Activated gamma-delta T cell (primary cell): ENCODE measurements at regions not wholly inside any gene's neighbourhood (a gene's known extent, or its start where the extent isn't known, plus 50 kb on each side); places are given as distances from the start of the nearest gene placed in this dataset.
"Not testable (repeated sequence)": the region's sequence is repeated elsewhere in the genome, so short reads cannot be mapped to it uniquely, and the experiment has no call there.

Source experiments
- DNase-seq: peaks from one replicate; lab custom pipeline; 2025; lab: John Stamatoyannopoulos, UW

DNA sequence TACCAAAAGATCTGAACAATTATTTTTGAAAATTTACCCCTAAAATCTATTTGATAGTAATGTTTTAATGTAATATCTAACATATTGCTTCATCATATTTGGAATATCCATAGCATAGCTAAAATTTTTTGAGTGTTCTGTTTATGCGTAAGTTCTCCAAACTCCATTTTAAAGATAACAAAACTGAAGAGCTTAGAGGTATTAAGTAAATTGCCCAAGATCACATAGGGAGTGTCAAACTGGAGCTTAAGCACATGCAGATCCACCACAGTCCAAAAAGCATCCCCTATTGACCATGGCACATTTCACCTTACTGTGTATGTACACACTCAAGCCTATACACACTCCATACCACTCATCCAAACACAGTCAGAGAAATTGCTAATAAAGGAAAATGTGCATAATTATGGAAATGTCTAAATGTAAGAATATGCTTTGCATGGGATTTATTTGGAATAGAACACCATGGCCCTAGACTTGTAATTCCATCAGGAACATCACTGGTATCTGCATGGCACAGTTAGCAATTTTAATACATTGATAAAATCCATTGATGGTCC is 85.2 kb upstream of the TGFBR2 start:
- no peak for DNase-seq

DNA sequence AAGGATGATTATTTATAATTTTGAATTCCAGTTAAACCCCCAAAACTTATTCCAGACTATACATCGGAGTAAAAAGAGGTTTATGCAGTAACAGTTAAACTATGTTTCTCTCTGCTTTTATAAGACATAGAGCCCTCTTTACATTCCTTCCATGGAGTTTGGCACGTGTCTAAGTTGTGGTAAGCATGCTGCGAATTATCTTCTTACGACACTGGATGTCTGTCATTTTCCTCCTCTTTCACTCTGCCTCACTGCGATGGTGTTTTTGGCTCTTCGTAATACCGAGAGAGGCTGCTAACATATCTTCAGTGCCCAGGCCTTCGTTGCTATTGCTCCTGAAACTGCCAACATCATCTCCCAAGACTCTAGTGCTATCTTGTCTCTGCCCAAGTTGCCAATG is 83.9 kb upstream of the TGFBR2 start:
- DNase-seq: no peak

DNA sequence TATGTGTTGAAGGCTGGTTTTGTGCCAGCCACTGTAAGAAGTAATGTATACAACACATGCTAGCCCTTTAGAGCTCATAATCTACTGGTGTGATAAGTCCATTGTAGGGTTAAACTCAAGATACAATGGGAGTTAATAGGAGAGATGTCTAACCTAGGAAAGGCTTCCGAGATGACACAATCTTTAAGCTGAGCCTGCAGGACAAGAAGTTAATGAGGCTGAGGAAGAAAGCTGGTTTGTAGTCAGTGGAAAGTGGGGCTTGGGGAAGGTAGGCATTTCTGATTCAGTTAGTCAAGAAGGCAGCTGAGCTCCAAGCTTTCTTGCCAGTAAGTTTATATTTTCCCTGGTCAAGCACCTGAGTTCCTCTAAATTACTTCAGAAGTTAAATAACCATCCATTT is 83.0 kb upstream of the TGFBR2 start:
- DNase-seq: no peak

DNA sequence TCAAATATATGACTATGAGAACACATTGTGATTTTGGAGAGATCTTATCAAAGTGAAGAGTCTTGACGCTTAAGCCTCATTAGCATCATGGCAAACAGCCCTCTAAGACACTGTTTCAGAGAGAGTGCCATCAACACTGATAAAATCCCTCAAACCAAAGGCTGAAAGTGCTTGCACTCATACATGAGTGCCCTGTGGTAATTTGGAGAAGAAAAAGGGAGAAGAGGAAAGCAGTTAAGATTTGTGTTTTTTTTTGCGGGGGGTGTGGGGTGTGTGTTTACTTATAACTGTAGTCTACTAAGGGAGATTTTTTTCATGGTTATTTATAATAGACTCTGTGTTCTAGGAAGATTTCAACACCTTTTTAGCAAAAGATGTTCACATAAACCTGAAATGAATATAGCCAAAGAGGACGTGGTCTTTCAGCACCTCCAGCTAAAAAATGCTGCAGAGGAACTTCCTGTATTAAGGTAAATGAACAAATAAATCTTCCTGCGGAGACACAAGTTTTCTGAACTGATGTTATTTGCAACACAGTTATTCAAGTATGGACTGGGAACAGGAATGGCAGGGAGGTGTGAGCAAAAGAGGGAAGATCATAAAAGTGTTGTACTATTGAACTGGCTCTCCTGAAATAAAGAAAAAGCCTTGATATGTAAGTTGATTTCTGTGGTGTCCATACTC is 81.9 kb upstream of the TGFBR2 start:
- DNase-seq: no peak

DNA sequence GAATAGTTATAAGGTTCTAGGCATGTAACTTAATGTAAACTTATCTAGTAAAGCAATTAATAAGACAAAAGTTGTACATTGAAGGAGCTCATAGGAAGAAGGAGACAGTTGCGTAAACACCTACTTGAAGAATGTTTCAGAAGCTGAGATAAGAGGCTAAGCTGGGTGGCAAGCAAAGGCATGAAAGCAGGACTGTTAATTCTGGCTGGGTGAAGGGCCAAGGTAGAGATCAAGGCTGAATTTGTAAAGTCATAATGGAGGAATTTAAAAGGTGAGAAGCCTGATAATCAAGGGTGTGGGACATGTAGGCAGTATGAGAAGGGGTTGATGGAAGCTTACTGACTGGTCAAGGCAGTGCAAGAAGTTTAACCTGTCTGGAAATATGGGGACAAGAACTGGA is 80.4 kb upstream of the TGFBR2 start:
- DNase-seq: no peak

DNA sequence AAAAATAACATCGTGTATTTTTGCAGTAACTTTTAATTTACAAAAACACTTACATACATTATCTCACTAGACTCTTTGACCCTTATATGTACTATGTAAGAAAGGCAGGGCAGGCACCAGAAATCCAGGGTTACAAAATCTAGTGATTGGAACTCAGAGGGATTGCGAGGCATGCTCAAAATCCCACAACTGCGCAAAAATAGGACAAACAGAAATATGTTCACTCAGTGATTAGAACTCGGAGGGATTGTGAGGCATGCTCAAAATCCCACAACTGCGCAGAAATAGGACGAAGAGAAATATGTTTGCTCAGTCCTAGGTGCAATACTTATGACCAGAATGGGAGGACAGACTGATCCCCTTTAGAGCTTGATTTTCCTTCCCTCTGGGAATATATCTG is 79.2 kb upstream of the TGFBR2 start:
- no peak for DNase-seq

DNA sequence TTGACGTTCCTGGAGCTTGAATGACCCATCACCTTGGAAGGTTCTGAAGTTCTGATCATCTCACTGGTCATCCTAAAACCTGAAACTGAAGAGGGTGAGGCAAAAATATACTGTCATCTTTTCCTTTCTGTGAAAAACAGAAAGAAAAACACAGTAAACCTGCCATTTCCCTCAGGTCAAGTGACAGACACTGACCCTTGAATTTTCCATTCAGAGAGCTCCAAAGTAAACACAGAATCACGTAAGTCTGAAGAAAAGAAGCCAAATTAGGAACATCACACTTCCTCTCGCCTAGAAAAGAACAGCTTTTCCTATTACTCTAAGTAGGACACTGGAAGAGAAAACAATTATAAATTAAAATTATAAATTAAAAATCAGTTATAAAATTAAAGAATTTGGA is 78.7 kb upstream of the TGFBR2 start:
- no peak for DNase-seq

DNA sequence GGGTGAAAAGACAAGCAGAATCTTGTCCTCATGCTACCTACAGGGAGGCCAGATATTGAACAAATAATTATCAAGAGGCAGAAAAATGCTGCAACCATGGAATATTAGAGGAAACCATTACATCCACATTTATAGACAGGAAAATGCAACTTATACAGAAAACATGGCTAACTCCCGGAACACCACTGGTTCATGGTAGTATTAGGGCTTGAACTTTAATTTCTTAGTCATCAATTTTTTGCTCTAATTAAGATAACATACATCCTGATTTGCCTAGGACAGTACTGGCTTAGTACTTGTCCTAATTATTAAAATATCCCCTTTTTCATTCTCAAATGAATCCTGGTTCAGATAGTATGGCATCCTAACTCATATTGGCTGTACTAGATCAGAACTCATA is 76.3 kb upstream of the TGFBR2 start:
- DNase-seq: no peak

DNA sequence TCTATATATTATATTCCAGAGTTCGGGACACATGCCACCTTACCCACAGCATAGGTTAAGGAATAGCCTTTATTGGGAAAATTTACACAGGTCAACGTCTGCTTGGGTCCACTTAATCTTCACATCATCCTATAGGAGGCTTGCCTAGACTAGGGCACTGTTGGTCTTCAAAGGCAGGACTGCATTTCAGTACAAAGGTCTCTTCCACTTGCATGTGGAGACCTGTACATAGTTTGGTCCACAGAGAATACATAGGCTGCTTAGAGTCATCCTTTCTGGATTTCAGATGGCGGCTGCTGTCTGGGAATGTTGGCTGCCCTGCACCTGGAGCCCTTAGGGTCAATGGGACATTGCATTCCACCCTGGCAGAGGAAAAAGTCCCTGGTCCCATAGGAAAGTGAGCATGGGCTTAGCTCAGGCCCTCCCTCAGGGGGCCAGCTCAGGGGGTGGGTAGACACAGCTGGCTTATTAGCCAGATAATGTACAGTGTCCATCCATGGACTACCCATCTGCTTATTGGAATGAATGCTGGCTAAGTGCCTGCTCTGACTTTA is 75.3 kb upstream of the TGFBR2 start:
- no peak for DNase-seq

DNA sequence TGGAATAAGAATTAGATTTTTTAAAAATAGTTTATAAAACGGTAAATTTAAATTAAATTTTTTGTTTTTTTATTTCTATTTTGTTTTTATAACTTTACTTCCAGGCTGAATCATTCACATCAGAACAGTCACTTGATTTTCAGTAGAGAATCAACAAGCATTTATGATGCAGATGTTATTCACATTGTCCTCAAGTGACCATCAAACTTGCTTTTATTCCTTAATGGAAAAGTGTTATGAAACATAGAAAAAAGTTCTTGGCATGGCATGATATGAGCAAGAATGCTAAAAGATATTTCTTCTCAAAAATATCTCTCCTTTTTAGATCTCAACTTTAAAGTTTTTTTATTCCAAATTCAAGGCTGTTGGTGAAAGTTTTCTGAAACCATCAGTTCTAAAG is 70.9 kb upstream of the TGFBR2 start:
- no peak for DNase-seq

DNA sequence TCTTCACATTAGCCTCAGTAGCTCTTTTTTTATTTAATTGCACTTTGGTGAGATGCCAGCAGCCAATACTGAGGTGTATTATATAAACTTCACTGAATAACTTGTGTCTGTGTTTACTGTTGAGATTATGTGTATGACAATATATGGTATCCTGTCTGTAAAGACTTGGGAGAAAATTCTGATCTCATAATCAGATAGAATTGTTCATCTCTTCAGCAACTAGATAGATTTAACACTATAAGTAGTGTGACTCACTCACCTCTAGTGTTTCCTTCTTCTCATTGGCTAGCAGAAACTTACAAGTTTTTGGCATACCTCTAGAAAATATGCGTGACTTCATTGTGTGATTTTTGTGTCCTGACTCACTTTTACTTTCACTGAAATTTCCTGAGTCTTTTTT is 67.6 kb upstream of the TGFBR2 start:
- DNase-seq: no peak

DNA sequence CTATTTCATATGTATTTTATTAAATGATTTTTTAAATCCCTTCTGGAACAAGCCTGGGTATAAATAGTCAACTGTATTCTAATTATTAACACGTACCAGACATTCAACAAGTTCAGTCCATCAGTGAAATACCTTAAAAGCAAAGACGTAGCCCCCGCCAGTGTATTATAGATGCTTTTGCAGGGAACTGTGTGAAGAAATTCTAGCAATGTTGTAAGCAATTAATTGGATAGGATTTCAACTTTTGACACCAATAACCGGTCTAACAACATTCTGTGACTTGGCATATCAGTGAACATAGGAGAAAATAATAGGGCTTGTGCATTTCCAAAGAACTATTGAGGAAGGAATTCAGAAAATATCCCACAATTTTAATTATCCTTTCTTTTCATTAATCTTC is 67.2 kb upstream of the TGFBR2 start:
- DNase-seq: no peak

DNA sequence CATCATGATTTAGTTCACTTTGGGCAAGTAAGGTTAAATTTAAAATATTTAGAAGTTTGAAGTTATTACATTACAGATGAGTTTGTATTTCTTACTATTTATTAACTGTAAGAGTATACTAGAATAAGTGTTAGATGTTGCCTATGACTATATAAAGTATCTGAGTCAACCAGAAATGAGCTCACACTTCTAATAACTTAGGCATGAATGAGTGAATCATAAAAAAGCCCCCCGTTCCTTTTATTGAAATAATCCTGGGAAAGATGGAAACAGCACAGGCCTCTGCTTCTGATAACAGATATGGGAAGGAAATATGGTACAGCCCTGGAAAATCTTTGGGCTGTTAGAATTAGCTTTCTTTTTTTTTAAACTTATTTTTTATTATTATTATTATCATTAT is 66.6 kb upstream of the TGFBR2 start:
- no peak for DNase-seq

DNA sequence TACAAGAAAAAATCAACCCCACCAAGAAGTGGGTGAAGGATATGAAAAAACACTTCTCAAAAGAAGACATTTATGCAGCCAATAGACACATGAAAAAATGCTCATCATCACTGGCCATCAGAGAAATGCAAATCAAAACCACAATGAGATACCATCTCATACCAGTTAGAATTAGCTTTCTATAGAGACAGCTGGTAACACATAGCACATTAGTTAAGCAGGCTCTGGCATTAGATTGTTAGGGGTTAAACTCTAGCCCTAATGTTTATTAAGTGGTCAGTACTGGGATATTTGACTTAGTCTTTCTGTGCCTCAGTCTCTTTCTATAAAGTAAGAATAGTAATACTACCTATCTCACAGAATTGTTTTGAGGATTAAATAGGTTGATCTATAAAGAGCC is 65.2 kb upstream of the TGFBR2 start:
- DNase-seq: not testable (repeated sequence)

DNA sequence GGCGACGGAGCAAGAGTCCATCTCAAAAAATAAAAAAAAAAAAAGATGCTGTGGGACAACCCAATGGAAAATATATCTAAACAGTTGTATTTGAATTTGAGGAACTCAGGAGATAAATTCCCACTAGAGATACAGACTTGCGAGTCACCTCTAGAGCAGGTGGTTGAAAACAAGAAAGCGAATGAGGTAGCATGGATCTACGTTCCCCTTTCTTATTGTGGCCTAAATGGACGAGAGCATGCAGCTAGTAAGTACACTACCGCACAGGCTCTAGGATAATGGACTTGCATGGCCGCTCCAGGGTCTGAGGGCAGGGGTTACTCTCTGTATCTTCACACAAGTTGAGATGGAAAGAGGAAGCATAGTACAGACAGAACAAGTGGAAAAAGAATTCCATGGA is 63.5 kb upstream of the TGFBR2 start:
- no peak for DNase-seq

DNA sequence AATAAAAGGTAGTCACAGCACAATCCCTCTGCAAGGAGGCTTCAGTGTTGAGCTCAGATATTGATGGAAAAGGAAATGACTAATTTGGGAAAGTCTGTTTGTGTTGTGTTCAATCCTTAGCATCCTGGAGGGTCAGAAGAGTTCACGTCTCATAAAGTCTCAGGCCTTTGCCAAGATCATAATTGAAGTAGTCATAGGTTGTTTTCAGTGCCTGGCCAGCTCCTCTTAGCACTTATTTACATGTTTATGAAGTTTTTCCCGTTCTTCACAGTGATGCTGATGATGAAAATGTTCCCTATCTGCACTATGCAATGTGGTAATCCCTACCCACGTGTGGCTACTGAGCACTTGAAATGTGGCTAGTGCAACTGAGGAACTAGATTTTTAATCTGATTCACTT is 61.6 kb upstream of the TGFBR2 start:
- no peak for DNase-seq

DNA sequence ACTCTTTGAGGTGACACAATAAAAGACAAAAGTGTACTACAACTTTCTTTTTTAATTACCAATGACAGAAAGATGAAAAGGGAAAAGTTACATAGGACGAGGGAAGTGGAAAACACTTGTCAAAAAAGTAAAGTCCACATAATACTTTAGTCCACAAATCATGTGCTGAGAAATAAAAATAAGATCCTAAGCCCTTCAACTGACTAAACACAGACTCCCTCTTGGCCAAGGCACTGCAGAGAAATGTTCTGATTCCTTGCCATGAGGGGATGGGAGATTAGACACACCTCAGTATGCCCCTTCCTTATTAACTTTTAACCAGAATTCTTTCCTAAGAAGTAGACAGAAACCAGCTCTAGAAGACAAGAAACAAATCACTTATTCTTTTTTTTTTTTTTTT is 59.5 kb upstream of the TGFBR2 start:
- no peak for DNase-seq

DNA sequence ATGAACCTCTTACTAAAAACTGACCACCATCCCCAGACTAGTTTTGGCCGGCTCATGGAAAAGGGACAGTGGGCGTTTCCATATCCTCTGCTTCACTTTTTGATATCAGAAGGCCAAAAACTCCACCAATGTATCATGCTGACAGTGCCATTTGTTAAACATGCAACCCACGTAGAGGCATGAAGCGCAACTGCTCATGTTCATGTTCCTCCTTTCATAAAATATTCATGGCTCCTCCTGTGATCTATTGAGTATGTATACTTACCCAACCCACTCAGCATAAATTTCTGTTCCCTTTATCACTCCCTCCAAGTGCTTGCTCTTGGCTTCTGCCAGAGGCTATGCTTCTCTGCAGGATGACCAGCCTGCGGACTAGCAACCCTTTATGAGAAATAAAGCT is 58.7 kb upstream of the TGFBR2 start:
- DNase-seq: no peak

DNA sequence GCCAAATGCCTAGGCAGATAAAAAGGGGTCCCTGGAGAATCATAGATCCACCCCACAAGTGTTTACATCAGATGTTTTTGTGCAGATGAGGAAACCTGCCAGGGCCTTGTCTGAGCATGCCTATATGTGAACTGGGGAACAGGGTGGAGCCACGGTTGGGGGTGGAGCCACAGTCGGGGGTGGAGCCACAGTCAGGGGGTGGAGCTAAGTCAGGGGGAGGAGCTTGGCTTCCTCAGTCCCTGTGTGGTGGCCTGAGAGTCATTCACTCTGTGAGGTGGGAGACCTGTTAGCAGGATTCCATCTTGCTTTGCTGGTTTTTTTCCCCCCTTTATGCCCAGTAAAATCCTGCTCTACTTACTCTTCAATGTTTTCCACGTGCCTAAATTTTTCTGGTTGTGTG is 57.8 kb upstream of the TGFBR2 start:
- no peak for DNase-seq

DNA sequence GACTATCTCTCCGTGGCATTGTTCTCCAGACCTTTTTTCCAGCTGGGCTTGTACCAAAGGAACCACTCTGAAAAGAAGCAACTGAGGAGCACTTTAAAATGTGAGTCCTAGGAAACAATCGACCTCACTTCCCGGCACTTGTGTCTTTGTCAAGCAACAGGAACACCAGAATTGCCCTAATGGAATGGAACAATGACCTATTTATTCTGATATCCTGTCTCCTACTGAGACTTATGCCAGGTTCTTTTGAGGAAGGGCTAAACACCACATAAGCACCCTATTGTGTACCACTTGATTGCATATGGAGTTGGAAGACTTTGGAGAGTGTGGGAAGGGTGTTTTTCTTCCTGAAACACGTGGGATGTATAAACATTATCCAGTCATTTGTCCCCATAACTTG is 56.8 kb upstream of the TGFBR2 start:
- no peak for DNase-seq

DNA sequence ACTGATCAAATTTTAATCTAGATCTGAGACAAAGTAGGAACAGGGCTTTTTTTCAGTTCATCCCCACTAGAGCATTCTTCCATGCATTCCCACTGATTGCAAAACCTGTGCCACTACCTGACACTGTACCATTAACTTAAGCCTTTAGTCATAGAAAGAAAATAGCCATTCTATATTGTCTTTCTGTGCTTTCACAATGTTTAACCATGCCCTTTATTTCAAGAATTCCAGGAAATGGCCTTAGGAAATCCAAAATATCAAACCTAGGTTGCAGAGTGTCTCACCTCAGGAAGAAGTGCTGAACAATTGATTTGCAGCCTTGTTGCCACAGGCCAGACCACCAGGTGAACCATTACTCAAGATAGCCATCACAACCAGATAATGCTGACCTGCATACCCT is 56.2 kb upstream of the TGFBR2 start:
- DNase-seq: no peak

DNA sequence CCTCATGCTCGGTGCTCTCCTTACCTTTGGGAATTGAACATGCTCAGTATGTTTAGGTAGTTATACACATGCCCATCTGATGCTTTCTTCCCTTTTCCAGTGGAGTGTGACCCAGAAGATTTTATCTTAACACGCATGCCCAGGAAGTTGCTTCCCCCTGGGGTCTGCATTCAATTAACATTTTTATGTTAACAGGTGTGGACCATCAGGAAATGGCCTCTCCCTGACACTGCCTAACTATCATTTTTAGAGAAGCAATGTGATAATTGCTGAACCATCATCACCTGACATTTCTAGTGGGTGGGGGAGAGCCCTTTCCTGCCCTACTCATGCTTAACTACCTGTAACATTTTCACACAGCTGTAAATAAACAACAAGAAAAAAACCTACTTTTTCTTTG is 55.1 kb upstream of the TGFBR2 start:
- no peak for DNase-seq

DNA sequence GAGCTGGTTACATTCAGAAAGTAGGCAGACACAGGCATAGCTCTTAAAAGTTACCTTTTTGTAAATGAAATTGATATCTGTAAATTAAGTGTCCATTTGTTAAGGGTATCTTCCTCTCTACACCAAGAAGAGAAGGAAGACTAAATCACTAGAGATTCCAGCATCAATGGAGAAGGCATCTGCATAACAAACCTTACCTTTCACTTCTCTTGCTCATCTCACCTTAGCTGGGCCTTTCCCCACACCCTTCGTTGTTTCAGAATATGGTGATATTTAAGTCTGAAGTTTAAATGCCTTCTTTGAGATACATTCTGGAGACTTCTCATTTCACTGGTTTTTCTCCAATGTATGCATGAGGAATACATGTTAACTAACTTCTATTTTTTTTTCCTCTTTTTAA is 54.5 kb upstream of the TGFBR2 start:
- no peak for DNase-seq
